CD4-positive, alpha-beta T cell treated with Interleukin-6 at 100 ng/mL for 8 hours (primary cell): ENCODE measurements at regions not wholly inside any gene's neighbourhood (a gene's known extent, or its start where the extent isn't known, plus 50 kb on each side); places are given as distances from the start of the nearest gene placed in this dataset.

Experiments
- DNase-seq: peaks from one replicate; pipeline ENCODE4 v3.0.0-alpha.2; 2020; ENCODE audit warnings: mixed read lengths, low spot score

- no peak for DNase-seq
Observed at GRCh38 chr5:135218790-135219568, 180.1 kb downstream of the MACROH2A1 start.

GRCh38 chr5:135218486-135218755 lies 180.6 kb downstream of the MACROH2A1 start:
- no peak for DNase-seq

GRCh38 chr5:135217669-135218485 lies 181.2 kb downstream of the MACROH2A1 start:
- DNase-seq, result no peak

- no peak for DNase-seq
Observed at GRCh38 chr5:135216471-135217343, 182.3 kb downstream of the MACROH2A1 start.

GRCh38 chr5:135215617-135216470 lies 181.8 kb upstream of the PITX1 start:
- DNase-seq, result no peak

- no peak for DNase-seq
Observed at GRCh38 chr5:135214897-135215616, 181.0 kb upstream of the PITX1 start.

GRCh38 chr5:135213466-135214239 lies 179.6 kb upstream of the PITX1 start:
- DNase-seq, result no peak

- no peak for DNase-seq
Observed at GRCh38 chr5:135213027-135213386, 179.0 kb upstream of the PITX1 start.

GRCh38 chr5:135212361-135213026 lies 178.5 kb upstream of the PITX1 start:
- no peak for DNase-seq

- DNase-seq, result no peak
Observed at GRCh38 chr5:135211791-135212190, 177.8 kb upstream of the PITX1 start.

- no peak for DNase-seq
Observed at GRCh38 chr5:135211083-135211790, 177.2 kb upstream of the PITX1 start.

GRCh38 chr5:135210286-135211055 lies 176.4 kb upstream of the PITX1 start:
- DNase-seq, result no peak

GRCh38 chr5:135208903-135209721 lies 175.1 kb upstream of the PITX1 start:
- no peak for DNase-seq

- DNase-seq, result no peak
Observed at GRCh38 chr5:135208555-135208902, 174.5 kb upstream of the PITX1 start.

GRCh38 chr5:135207866-135208265 lies 173.8 kb upstream of the PITX1 start:
- DNase-seq, result no peak

GRCh38 chr5:135206862-135207261 lies 172.8 kb upstream of the PITX1 start:
- DNase-seq, result no peak

- DNase-seq, result no peak
Observed at GRCh38 chr5:135205632-135206349, 171.8 kb upstream of the PITX1 start.
